Astrocyte of the spinal cord (primary cell): ENCODE measurements at regions not wholly inside any gene's neighbourhood (a gene's known extent, or its start where the extent isn't known, plus 50 kb on each side); places are given as distances from the start of the nearest gene placed in this dataset.

Experiments
- DNase-seq: peaks from one replicate; pipeline ENCODE4 v3.0.0; 2011; ENCODE audit warnings: low read depth, low spot score
- H3K4me3 ChIP-seq: 2 replicates; pipeline ENCODE4 v1.5.1; 2011; ENCODE audit warnings: low read depth, mild to moderate bottlenecking, low read length, moderate library complexity
- CTCF ChIP-seq: IDR thresholded peaks from 2 replicates; pipeline ENCODE4 v1.5.1; 2012; ENCODE audit warnings: low read depth, mild to moderate bottlenecking, low read length, inconsistent platforms
- in situ Hi-C: cut with HindIII; loops from 2 replicates; pipeline ENCODE4 v1.10.0; 2017; ENCODE audit warnings: low sequenced_read_pairs

- H3K4me3 ChIP-seq = no peak overlapping the region
- DNase-seq = no peak
- no peak for TF ChIP-seq CTCF
- in situ Hi-C loops = no loop called here
Observed at GRCh38 chr1:81453971-81454370, 346.8 kb upstream of the ADGRL2 start.

DNA sequence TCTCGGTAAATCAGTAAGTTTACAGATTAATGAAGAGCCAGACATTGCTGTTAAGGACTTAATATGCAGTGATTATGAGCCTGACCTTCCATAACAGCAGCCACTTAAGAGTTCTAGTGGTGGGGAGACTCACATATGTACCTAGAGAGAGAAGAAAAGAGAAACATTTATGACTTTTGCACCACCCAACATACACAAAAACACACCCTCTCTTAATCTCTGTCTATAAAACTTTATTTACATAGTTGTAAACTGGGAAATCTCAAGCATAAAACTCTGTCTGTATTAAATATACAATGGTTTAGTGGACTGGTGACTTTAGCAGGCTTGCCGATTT lies 347.4 kb upstream of the ADGRL2 start:
- in situ Hi-C loops = no loop called here
- no peak for TF ChIP-seq CTCF
- no peak overlapping the region for H3K4me3 ChIP-seq
- DNase-seq = no peak

DNA sequence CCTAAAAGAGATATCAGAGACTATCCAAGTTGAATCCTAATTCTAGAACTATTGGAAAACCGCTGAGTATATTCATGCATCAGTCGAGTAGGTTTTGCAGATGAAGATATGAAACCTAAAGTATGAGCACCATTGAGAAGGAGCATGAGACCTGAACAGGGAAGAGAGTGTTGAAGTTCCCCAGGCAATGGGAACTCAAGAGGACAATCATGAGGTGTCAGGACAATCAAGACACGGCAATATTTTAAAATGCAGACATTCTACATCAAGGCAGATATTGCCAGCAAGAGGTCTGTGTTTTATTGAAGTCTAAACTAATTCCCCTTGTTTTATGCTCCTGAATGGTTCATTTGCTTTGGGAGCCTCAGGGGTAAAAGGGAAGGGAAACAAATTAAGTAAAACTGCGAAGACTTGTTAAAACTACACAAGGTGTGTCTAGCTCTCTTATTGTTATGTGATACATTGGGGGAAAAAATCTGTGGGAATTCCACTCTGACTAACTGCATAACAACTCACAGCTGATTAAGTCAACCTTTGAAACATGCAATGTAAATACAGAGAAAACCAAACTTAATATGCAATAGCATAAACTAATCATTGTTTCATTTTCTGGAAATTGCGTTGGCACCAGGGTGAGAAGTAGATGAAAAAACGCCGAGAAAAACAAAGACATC lies 347.9 kb upstream of the ADGRL2 start:
- DNase-seq = no peak
- H3K4me3 ChIP-seq = no peak overlapping the region
- in situ Hi-C loops = no loop called here
- TF ChIP-seq CTCF = no peak

DNA sequence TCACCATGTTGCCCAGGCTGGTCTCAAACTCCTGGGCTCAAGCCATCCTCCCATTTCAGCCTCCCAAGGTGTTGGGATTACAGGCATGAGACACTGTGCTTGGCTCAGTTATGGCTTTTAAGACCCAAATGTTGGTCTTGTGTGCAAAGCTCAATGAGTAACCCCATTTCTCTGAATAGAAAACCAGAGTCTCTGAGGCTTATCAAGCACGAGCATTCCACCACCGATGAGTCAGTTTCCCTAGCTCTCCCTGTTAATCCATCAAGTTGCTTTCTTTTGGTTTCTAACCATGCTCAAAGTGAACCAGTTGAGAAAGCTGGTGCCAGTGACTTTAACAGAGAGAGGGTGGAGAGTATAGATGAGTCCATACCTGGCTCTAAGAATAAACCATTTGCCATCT lies 350.9 kb upstream of the ADGRL2 start:
- TF ChIP-seq CTCF = no peak
- in situ Hi-C loops = no loop called here
- no peak overlapping the region for H3K4me3 ChIP-seq
- no peak for DNase-seq

DNA sequence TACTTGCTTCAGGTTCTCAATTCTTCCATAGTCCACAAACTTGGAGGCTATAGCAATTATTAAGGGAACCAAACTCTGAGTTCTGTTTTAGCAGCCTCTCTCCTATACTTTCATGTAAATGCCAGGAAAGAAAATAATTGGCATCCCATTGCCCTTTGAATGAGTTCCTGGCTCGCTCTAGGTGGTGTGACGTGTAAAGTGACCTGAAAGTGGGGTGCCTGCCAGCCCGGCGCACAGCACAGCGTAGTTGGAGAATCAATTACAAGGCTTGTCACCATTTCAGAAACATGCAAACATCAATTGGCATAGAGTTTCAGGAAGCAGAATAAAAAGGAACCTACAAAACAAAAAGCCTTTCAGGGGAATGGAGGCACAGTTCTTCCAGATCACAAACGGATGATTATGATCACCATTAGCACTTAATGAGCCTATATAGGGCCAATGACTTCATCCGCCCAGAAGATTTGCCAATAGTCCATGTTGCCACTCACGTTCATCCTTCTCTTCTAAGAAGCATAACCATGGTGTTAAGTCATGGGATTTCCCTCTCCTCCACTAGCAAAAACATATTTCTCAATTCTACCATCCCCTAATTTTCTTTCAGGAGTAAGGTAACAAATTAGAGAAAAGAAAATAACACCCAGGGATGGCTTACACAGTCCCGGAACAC lies 354.6 kb upstream of the ADGRL2 start:
- in situ Hi-C loops = no loop called here
- no peak overlapping the region for H3K4me3 ChIP-seq
- no peak for DNase-seq
- no peak for TF ChIP-seq CTCF

DNA sequence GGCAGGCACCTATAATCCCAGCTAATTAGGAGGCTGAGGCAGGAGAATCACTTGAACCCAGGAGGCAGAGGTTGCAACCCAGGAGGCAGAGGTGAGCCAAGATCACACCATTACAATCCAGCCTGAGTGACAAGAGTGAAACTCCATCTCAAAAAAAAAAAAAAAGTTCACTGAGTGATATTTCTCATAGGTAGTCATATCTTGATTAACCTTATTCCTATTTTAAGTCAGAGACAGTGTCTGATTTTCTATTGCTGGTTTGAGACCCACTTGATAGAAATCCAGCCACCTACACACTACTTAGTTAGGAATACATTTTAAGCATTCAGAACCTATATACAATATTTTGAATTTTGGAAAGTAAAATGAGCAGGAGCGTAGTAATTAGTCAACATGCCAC lies 357.4 kb upstream of the ADGRL2 start:
- no peak for DNase-seq
- in situ Hi-C loops = no loop called here
- no peak overlapping the region for H3K4me3 ChIP-seq
- TF ChIP-seq CTCF = no peak
